HepG2 (cell line): ENCODE measurements at regions not wholly inside any gene's neighbourhood (a gene's known extent, or its start where the extent isn't known, plus 50 kb on each side); places are given as distances from the start of the nearest gene placed in this dataset.

Experiments
- ATAC-seq: fragments of 200-7000 bp; cut with Tn5 transposase; 3 replicates; pipeline ENCODE4 v1.9.1; 2020; ENCODE audit warnings: mild to moderate bottlenecking, moderate library complexity
- BruUV-seq: library from RNA; stranded (reverse); fragments of 400-500 nt; replicated peaks from 2 replicates; lab custom pipeline; 2021; lab: Mats Ljungman, UMichigan
- CTCF ChIA-PET: fragments of 300-600 bp; formaldehyde crosslinking; extraction: SDS; loops from one replicate; lab custom pipeline; 2021; ENCODE audit warnings: low total read pairs, inconsistent platforms, low intra/inter-chr PET ratio; lab: Yijun Ruan, JAX
- POLR2A ChIA-PET: fragments of 350-600 bp; sonication (Branson Sonifier 250); formaldehyde crosslinking; loops from one replicate; lab custom pipeline; 2020; ENCODE audit warnings: antibody characterized with exemption, inconsistent platforms; lab: Yijun Ruan, JAX
- DNase-seq: peaks from one replicate; pipeline ENCODE4 v3.0.0-alpha.2; 2015; ENCODE audit warnings: low spot score
- FAIRE-seq: peaks from 3 replicates; lab custom pipeline; 2011; peaks lifted over from hg19 to GRCh38; lab: Jason Lieb, UNC
- H2AFZ ChIP-seq: one replicate; pipeline ENCODE4 v1.6.1; 2011; ENCODE audit warnings: low read length, inconsistent platforms
- H3K27ac ChIP-seq: fragments of 300-600 bp; 3 replicates; pipeline ENCODE4 v1.8.0; 2011; ENCODE audit warnings: mixed run types, mild to moderate bottlenecking, mixed read lengths, low read length, inconsistent platforms; ENCODE audit not compliant: insufficient read depth; ENCODE audit errors: extremely low read length
- H3K27me3 ChIP-seq, 2 experiments: fragments of 200-600 bp in 1 of 2; 2 replicates in 1 of 2; 3 replicates in 1 of 2; pipeline versions ENCODE4 v1.6.0 to v1.8.0; 2011; ENCODE audit warnings: low read length in 2 of 2, mild to moderate bottlenecking in 2 of 2, moderate library complexity in 2 of 2, inconsistent platforms in 1 of 2; ENCODE audit not compliant: insufficient read depth in 2 of 2, control insufficient read depth in 1 of 2
- H3K36me3 ChIP-seq, 2 experiments: fragments of 200-600 bp in 1 of 2; replicated peaks in 1 of 2; 2 replicates in 1 of 2; 3 replicates in 1 of 2; pipeline versions ENCODE4 v1.5.1 to v1.8.0; 2011; ENCODE audit warnings: low read length in 2 of 2, inconsistent platforms in 1 of 2; ENCODE audit not compliant: insufficient read depth in 2 of 2, control insufficient read depth in 1 of 2
- H3K4me1 ChIP-seq: 2 replicates; pipeline ENCODE4 v1.5.1; 2012; ENCODE audit warnings: low read length, inconsistent platforms; ENCODE audit not compliant: insufficient read depth
- H3K4me2 ChIP-seq: 2 replicates; pipeline ENCODE4 v1.6.0; 2011; ENCODE audit warnings: low read depth, low read length, inconsistent platforms
- H3K4me3 ChIP-seq, 3 experiments: fragments of 200-600 bp in 1 of 3; sonication (generic), shearing (Covaris generic) in 1 of 3; replicated peaks in 1 of 3; 2 replicates each; pipeline ENCODE4 v1.5.1; 2011 to 2016; ENCODE audit warnings: low read length in 3 of 3, inconsistent platforms in 2 of 3, low read depth in 2 of 3, mild to moderate bottlenecking in 2 of 3, control low read depth in 1 of 3, mixed read lengths in 1 of 3; ENCODE audit not compliant: insufficient read depth in 1 of 3
- H3K79me2 ChIP-seq: one replicate; pipeline ENCODE4 v1.6.1; 2011; ENCODE audit warnings: low read length, inconsistent platforms; ENCODE audit not compliant: insufficient read depth
- H3K9ac ChIP-seq: 2 replicates; pipeline ENCODE4 v1.6.0; 2011; ENCODE audit warnings: mild to moderate bottlenecking, low read depth, low read length, inconsistent platforms; ENCODE audit not compliant: insufficient read depth
- H3K9me3 ChIP-seq: 2 replicates; pipeline ENCODE4 v1.5.1; 2012; ENCODE audit warnings: mild to moderate bottlenecking, low read length
- H4K20me1 ChIP-seq: 2 replicates; pipeline ENCODE4 v1.6.0; 2011; ENCODE audit warnings: inconsistent platforms, mild to moderate bottlenecking, low read length, moderate library complexity; ENCODE audit not compliant: insufficient read depth
- HHEX ChIP-seq: IDR thresholded peaks from 2 replicates; pipeline ENCODE4 v1.6.1; 2016; ENCODE audit warnings: control low read depth
- NR2C2 ChIP-seq: sonication (generic); formaldehyde crosslinking; IDR thresholded peaks from 2 replicates; pipeline ENCODE4 v1.4.0; 2020; ENCODE audit warnings: missing genetic modification reagents, mild to moderate bottlenecking, moderate library complexity, borderline replicate concordance
- SYNCRIP ChIP-seq: fragments of 200-400 bp; formaldehyde crosslinking; IDR thresholded peaks from 2 replicates; pipeline ENCODE4 v1.6.1; 2018; ENCODE audit warnings: mild to moderate bottlenecking, low read depth, low read length; ENCODE audit not compliant: insufficient read depth
- ZNF251 ChIP-seq: sonication (generic); formaldehyde crosslinking; IDR thresholded peaks from 2 replicates; pipeline ENCODE4 v1.9.0; 2021; ENCODE audit warnings: mild to moderate bottlenecking, missing genetic modification reagents
- ZNF34 ChIP-seq: sonication (generic); formaldehyde crosslinking; IDR thresholded peaks from 2 replicates; pipeline ENCODE4 v1.4.0; 2020; ENCODE audit warnings: mild to moderate bottlenecking, missing genetic modification reagents, borderline replicate concordance
- ZNF773 ChIP-seq: sonication (generic); formaldehyde crosslinking; IDR thresholded peaks from 2 replicates; pipeline ENCODE4 v1.4.0; 2020; ENCODE audit warnings: missing genetic modification reagents, borderline replicate concordance
- WGBS: methylation state at CpG from one replicate; pipeline ENCODE4 v1.1.6; 2017; ENCODE audit warnings: low lambda C conversion rate; 5-methylcytosine and 5-hydroxymethylcytosine counted together
- in situ Hi-C: cut with HindIII; loops from 2 replicates; pipeline ENCODE4 v1.10.0; 2017; ENCODE audit warnings: low pct_unique_long_range_greater_than_20kb; ENCODE audit not compliant: extremely low pct_ligation_motif_present
- intact Hi-C: fragments of 100-400 bp; cut with micrococcal nuclease; formaldehyde crosslinking; loops from one replicate; pipeline ENCODE4 v1.10.0; 2022; ENCODE audit not compliant: unreplicated experiment
- TF ChIP-seq, protein P1 (sequence below): sonication (generic); formaldehyde crosslinking; IDR thresholded peaks from 2 replicates; pipeline ENCODE4 v1.4.0; 2020; ENCODE audit warnings: missing genetic modification reagents
- TF ChIP-seq, protein P2 (sequence below): sonication (generic); formaldehyde crosslinking; IDR thresholded peaks from 2 replicates; pipeline ENCODE4 v1.8.1; 2023; ENCODE audit warnings: mild to moderate bottlenecking, missing genetic modification reagents

DNA sequence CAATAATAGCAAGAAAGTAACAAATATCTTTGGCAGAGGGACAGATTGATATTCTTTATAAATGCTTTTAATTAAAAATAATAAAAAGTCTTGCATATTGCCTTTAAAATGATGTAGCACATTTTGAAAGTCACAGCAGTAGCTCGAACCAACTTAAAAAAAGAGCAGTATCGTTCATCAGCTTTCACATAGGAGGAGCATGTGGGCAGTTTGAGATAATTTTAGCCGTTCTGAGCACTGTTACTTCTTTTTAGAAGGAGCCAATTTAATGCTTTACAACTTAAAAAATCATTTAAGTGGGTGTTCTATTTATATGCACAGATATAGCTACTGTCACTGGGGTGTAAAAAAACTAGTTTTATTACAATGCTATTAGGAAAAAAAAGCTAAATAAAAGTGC is 622.7 kb upstream of the GBE1 start (continued):
- TF ChIP-seq, protein P1, sequence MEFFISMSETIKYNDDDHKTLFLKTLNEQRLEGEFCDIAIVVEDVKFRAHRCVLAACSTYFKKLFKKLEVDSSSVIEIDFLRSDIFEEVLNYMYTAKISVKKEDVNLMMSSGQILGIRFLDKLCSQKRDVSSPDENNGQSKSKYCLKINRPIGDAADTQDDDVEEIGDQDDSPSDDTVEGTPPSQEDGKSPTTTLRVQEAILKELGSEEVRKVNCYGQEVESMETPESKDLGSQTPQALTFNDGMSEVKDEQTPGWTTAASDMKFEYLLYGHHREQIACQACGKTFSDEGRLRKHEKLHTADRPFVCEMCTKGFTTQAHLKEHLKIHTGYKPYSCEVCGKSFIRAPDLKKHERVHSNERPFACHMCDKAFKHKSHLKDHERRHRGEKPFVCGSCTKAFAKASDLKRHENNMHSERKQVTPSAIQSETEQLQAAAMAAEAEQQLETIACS (CRISPR knock-in tag): no peak
- TF ChIP-seq SYNCRIP (no peak), NR2C2 (CRISPR knock-in tag) (no peak), HHEX (CRISPR knock-in tag) (no peak)

DNA sequence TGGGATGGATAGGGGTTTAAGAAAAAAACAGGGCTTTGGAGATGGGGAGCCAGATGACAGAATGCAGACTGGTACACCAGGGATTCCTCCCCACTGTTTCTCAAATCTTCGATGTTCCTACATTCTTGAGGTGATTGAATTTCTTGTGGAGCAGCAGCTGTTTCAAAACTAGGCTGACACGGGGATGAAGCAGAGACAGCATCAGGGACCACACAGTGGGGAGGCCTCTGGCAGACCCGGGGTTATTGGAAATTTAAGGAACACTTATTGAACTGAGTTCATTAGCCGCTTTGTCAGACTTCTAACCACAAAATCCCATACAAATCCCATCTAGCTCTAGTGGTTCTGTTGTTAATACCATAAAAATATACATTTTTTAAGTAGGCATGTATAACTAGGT is 621.4 kb upstream of the GBE1 start:
- DNase-seq: no peak
- Histone ChIP-seq H3K4me1 (no peaks in the 10 kb centered on the region), H2AFZ (no peak overlapping the region), H3K36me3 (peaks cover 0 to 2% of the 10 kb centered on the region in 2 experiments; a peak in 1 of 5 replicates)
- no peak for TF ChIP-seq ZNF34 (CRISPR knock-in tag)
- TF ChIP-seq, protein P2, sequence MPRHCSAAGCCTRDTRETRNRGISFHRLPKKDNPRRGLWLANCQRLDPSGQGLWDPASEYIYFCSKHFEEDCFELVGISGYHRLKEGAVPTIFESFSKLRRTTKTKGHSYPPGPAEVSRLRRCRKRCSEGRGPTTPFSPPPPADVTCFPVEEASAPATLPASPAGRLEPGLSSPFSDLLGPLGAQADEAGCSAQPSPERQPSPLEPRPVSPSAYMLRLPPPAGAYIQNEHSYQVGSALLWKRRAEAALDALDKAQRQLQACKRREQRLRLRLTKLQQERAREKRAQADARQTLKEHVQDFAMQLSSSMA (CRISPR knock-in tag): no peak
- TF ChIP-seq ZNF251: no peak
- TF ChIP-seq ZNF773 (CRISPR knock-in tag): no peak
- TF ChIP-seq, all 625 proteins: peak for 0
- Histone ChIP-seq H3K79me2 (no peaks in the 10 kb centered on the region), H3K4me3 (no peak overlapping the region), H3K27me3 (no peaks in the 10 kb centered on the region), H3K27ac (no peak overlapping the region), H3K4me2 (no peak overlapping the region), H3K9ac (no peak overlapping the region), H3K9me3 (peaks cover 18% of the 10 kb centered on the region), H4K20me1 (no peaks in the 10 kb centered on the region)
- intact Hi-C loops (no loop called here), in situ Hi-C loops (no loop called here)
- no peak for ATAC-seq
- POLR2A ChIA-PET: no interaction called here
- no TSS peak for BruUV-seq
- WGBS: 40% methylated on average over 4 of the region's 4 CpGs
- CTCF ChIA-PET: no interaction called here
- no peak for FAIRE-seq
